GM12892 (cell line): ENCODE measurements at regions not wholly inside any gene's neighbourhood (a gene's known extent, or its start where the extent isn't known, plus 50 kb on each side); places are given as distances from the start of the nearest gene placed in this dataset.

ENCODE experiments used
- POLR2A ChIP-seq: IDR thresholded peaks from 2 replicates; pipeline ENCODE4 v1.6.1; 2011; ENCODE audit warnings: low read depth, low read length, control low read depth
- POLR2AphosphoS5 ChIP-seq: IDR thresholded peaks from 2 replicates; pipeline ENCODE4 v1.6.1; 2011; ENCODE audit warnings: low read depth, low read length, control low read depth

GRCh38 chr18:73545472-73545871 lies 602.2 kb downstream of the FBXO15 start:
- TF ChIP-seq POLR2A: no peak
- TF ChIP-seq POLR2AphosphoS5: no peak
